ENCODE measurements at regions not wholly inside any gene's neighbourhood (a gene's known extent, or its start where the extent isn't known, plus 50 kb on each side); places are given as distances from the start of the nearest gene placed in this dataset.

GRCh38 chr3:25156626-25157025 lies 271.4 kb upstream of the RARB start:
- Histone ChIP-seq H3K23ac (ENCODE audit: insufficient read length) (no peak overlapping the region), H2BK15ac (ENCODE audit: low read length) (no peak overlapping the region), H3K4me3 (ENCODE audit: extremely low read depth in 1 of 4, insufficient read depth in 2 of 4, low read depth in 3 of 4, low read length in 4 of 4) (peak overlapping the region in 1 of 4 experiments; percentile 37; a peak in 2 of 8 replicates), H3K27ac (ENCODE audit: low read depth, low read length) (peak overlapping the region; percentile 80), H2BK12ac (ENCODE audit: low read depth, low read length) (no peak overlapping the region; the same call in 1 of the 2 replicates), H4K20me1 (replicated peaks in 1 of 2; ENCODE audit: control insufficient read depth in 1 of 2, insufficient read depth in 2 of 2, low read length in 2 of 2) (no peaks in the 10 kb centered on the region), H2BK5ac (ENCODE audit: low read depth, low read length) (peak overlapping the region; percentile 92; the same call in 1 of the 2 replicates), H2AFZ (ENCODE audit: low read length) (no peak overlapping the region), H3K4ac (replicated peaks; ENCODE audit: insufficient read length, low read depth, low read length) (no peak overlapping the region), H3K56ac (replicated peaks; ENCODE audit: insufficient read length, low read depth, low read length) (peak overlapping the region; percentile 77), H2BK120ac (replicated peaks; ENCODE audit: low read depth, low read length) (peak overlapping the region; percentile 77), H2BK20ac (ENCODE audit: low read length) (no peak overlapping the region), H3K79me2 (ENCODE audit: control insufficient read depth in 1 of 2, insufficient read depth in 2 of 2, low read length in 2 of 2) (no peaks in the 10 kb centered on the region), H4K91ac (replicated peaks; ENCODE audit: insufficient read length, low read length) (peak overlapping the region; percentile 37), H3K79me1 (ENCODE audit: low read depth, low read length) (no peaks in the 10 kb centered on the region), H2AK5ac (ENCODE audit: low read depth, low read length) (0 out of 2 replicates have a peak overlapping the region, but pooled peaks have one; percentile 7), H3K9ac (replicated peaks in 1 of 4; ENCODE audit: extremely low read depth in 1 of 4, low read depth in 3 of 4, low read length in 3 of 4) (peak overlapping the region in 1 of 4 experiments; percentile 20; a peak in 1 of 7 replicates), H3K36me3 (ENCODE audit: control insufficient read depth in 2 of 4, insufficient read depth in 4 of 4, low read length in 3 of 4) (no peaks in the 10 kb centered on the region), H4K8ac (ENCODE audit: extremely low read depth, insufficient read depth, low read length) (no peak overlapping the region), H3K14ac (ENCODE audit: insufficient read length) (no peak overlapping the region), H3K4me1 (replicated peaks in 1 of 4; ENCODE audit: control insufficient read depth in 3 of 4, insufficient read depth in 4 of 4, low read length in 3 of 4) (peaks cover 1 to 24% (median 11%) of the 10 kb centered on the region in 4 experiments; a peak in 5 of 7 replicates), H3K4me2 (ENCODE audit: insufficient read depth in 1 of 2, low read depth in 2 of 2, low read length in 2 of 2) (peak overlapping the region; percentile 29 to 51; a peak in 3 of 4 replicates), H3K18ac (ENCODE audit: extremely low read depth, low read length) (peak overlapping the region; percentile 72; the same call in 1 of the 2 replicates), H4K5ac (ENCODE audit: insufficient read length, low read depth, low read length) (peak overlapping the region; percentile 94), H3K9me3 (ENCODE audit: insufficient read depth in 2 of 2, low read depth in 1 of 2, low read length in 1 of 2) (no peaks in the 10 kb centered on the region), H3K27me3 (replicated peaks in 1 of 4; ENCODE audit: control insufficient read depth in 3 of 4, extremely low read depth in 1 of 4, insufficient read depth in 3 of 4, low read length in 3 of 4) (no peaks in the 10 kb centered on the region), H3K23me2 (ENCODE audit: low read depth, low read length) (no peaks in the 10 kb centered on the region)
- CTCF ChIA-PET (ENCODE audit: partially characterized antibody), result interaction anchor here (0.6 to 1.9 kb wide), 3 partner anchors 15 to 123 kb away, joined by 3 to 8 read pairs (median 4); no protein-coding TSS in a partner anchor
- peak; percentile 21; the same call in 1 of the 2 replicates for TF ChIP-seq JUND (IDR thresholded peaks at IDR 0.05; ENCODE audit: low read length)
- TF ChIP-seq CEBPB (IDR thresholded peaks at IDR 0.05; ENCODE audit: low read depth, low read length), result peak; percentile 31; the same call in 1 of the 2 replicates
- TF ChIP-seq CHD1 (IDR thresholded peaks at IDR 0.05; ENCODE audit: low read depth, low read length), result no peak
- TF ChIP-seq KDM1A (IDR thresholded peaks at IDR 0.05; ENCODE audit: borderline replicate concordance, low read length), result no peak
- TF ChIP-seq NRF1 (IDR thresholded peaks at IDR 0.05; ENCODE audit: low read depth, low read length), result no peak
- POLR2A ChIA-PET (ENCODE audit: partially characterized antibody), result interaction anchor here (0.9 to 2.6 kb wide), 2 partner anchors 14 kb away, joined by 3 to 15 read pairs; no protein-coding TSS in a partner anchor
- WGBS, 2 experiments (ENCODE audit: extremely low coverage in 1 of 2, insufficient coverage in 1 of 2, insufficient read length in 1 of 2, insufficient replicate concordance in 2 of 2, low coverage in 1 of 2, low lambda C conversion rate in 2 of 2, missing lambda C conversion rate in 1 of 2), result 38% methylated on average over 5 of the region's 5 CpGs; no CpG with 5 or more reads in 1 of the 2 experiments
- FAIRE-seq (no peak), DNase-seq (ENCODE audit: low read depth in 1 of 2, low spot score in 2 of 2) (peak in 1 of 2 experiments; percentile 9)

Data from H1 (cell line).